SIG-M5 treated with dmso at 0.1 percent for 504 hours (cell line): ENCODE measurements at regions not wholly inside any gene's neighbourhood (a gene's known extent, or its start where the extent isn't known, plus 50 kb on each side); places are given as distances from the start of the nearest gene placed in this dataset.

ENCODE experiments used
- DNase-seq: peaks from one replicate; lab custom pipeline; 2025; ENCODE audit not compliant: unreplicated experiment; lab: John Stamatoyannopoulos, UW

- DNase-seq, result no peak
Observed at GRCh38 chr11:90911192-90911591, 688.3 kb upstream of the CHORDC1 start.

- DNase-seq, result no peak
Observed at GRCh38 chr11:90908074-90908473, 685.2 kb upstream of the CHORDC1 start.

- no peak for DNase-seq
Observed at GRCh38 chr11:90895850-90896249, 673.0 kb upstream of the CHORDC1 start.

GRCh38 chr11:90890347-90890746, 667.5 kb upstream of the CHORDC1 start:
- no peak for DNase-seq

GRCh38 chr11:90884181-90884580, 661.3 kb upstream of the CHORDC1 start:
- DNase-seq, result no peak

GRCh38 chr11:90874986-90875385, 652.1 kb upstream of the CHORDC1 start:
- no peak for DNase-seq

- no peak for DNase-seq
Observed at GRCh38 chr11:90874281-90874680, 651.4 kb upstream of the CHORDC1 start.

GRCh38 chr11:90867416-90867815, 644.6 kb upstream of the CHORDC1 start:
- no peak for DNase-seq

- DNase-seq, result no peak
Observed at GRCh38 chr11:90856790-90857189, 633.9 kb upstream of the CHORDC1 start.

- DNase-seq, result no peak
Observed at GRCh38 chr11:90855531-90855930, 632.7 kb upstream of the CHORDC1 start.

- no peak for DNase-seq
Observed at GRCh38 chr11:90851196-90851595, 628.3 kb upstream of the CHORDC1 start.

- no peak for DNase-seq
Observed at GRCh38 chr11:90849312-90849711, 626.5 kb upstream of the CHORDC1 start.

GRCh38 chr11:90847268-90847886, 624.5 kb upstream of the CHORDC1 start:
- DNase-seq, result no peak

- no peak for DNase-seq
Observed at GRCh38 chr11:90846628-90847027, 623.8 kb upstream of the CHORDC1 start.

- DNase-seq, result no peak
Observed at GRCh38 chr11:90845799-90846198, 623.0 kb upstream of the CHORDC1 start.

GRCh38 chr11:90845126-90845525, 622.3 kb upstream of the CHORDC1 start:
- DNase-seq, result no peak

GRCh38 chr11:90844041-90844440, 621.2 kb upstream of the CHORDC1 start:
- no peak for DNase-seq

- DNase-seq, result no peak
Observed at GRCh38 chr11:90842681-90843080, 619.8 kb upstream of the CHORDC1 start.

- no peak for DNase-seq
Observed at GRCh38 chr11:90840071-90840470, 617.2 kb upstream of the CHORDC1 start.

GRCh38 chr11:90836031-90836430, 613.2 kb upstream of the CHORDC1 start:
- DNase-seq, result no peak

GRCh38 chr11:90823446-90823845, 600.6 kb upstream of the CHORDC1 start:
- DNase-seq, result no peak

- DNase-seq, result no peak
Observed at GRCh38 chr11:90822996-90823395, 600.1 kb upstream of the CHORDC1 start.

- no peak for DNase-seq
Observed at GRCh38 chr11:90818196-90818745, 595.4 kb upstream of the CHORDC1 start.
